Mucosa of gallbladder (tissue), 1 donor: ENCODE measurements at regions not wholly inside any gene's neighbourhood (a gene's known extent, or its start where the extent isn't known, plus 50 kb on each side); places are given as distances from the start of the nearest gene placed in this dataset.
"Not testable (repeated sequence)": the region's sequence is repeated elsewhere in the genome, so short reads cannot be mapped to it uniquely, and the experiment has no call there.

ENCODE experiments used
- DNase-seq: peaks from one replicate; pipeline ENCODE4 v3.0.0-alpha.2; 2020; ENCODE audit warnings: low spot score
- donor health status: DM: no; HTN: no; CAD: no.

- DNase-seq = no peak
Observed at GRCh38 chr9:109974918-109975276, 194.9 kb downstream of the PALM2AKAP2 start.

DNA sequence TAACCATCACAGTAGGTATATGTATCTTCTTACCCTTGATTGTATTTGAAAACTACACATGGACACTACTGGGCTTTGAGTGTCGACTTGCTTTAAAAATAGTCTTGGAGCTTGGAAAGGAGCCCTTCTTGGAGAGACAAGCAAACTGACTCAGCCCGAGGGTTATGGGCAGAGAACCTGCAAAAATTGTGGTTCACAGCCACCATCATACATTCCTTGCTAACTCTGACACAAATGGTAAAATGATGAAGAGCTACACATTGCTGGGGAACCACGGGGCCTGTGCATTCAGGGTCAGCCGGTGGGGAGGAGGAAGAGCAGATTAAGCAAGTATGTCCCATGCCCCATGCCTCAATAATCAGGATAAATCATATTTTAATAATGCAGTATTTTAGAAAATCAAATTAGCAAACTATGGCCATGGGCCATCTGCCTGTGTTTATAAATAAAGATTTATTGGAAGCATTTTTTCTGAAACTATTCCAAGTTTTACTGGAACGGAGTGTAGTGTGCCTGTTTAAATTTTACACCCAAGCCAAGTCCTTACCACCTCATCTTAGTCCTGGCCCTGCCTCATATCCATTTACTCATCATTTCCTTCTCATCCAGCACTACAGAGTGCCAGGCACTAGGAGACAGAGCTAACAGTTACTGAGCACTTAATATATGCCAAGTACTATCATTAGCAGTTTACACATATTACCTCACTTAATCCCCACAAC, 195.7 kb downstream of the PALM2AKAP2 start:
- no peak for DNase-seq

DNA sequence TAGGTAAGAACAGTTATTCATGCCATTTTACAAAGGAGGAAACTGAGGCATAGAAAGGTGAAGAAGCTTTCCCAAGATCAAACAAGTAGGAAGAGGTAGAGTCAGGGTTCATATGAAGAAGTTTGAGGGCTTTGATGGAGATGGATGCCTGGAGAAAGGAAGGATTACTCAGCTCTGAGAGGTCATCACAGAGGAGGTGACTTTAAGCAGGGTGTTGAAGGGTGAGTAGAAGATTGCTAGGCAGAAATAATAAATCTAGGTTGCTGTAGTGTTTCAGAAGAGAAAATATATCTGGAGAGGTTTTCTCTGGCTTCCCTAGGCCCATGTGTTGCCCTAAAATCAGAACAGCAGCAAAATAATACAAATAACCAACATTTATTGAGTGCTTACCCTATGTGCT, 196.3 kb downstream of the PALM2AKAP2 start:
- DNase-seq = no peak

GRCh38 chr9:109977521-109977920, 197.5 kb downstream of the PALM2AKAP2 start:
- DNase-seq = no peak

- no peak for DNase-seq
Observed at GRCh38 chr9:109981091-109981490, 201.1 kb downstream of the PALM2AKAP2 start.

DNA sequence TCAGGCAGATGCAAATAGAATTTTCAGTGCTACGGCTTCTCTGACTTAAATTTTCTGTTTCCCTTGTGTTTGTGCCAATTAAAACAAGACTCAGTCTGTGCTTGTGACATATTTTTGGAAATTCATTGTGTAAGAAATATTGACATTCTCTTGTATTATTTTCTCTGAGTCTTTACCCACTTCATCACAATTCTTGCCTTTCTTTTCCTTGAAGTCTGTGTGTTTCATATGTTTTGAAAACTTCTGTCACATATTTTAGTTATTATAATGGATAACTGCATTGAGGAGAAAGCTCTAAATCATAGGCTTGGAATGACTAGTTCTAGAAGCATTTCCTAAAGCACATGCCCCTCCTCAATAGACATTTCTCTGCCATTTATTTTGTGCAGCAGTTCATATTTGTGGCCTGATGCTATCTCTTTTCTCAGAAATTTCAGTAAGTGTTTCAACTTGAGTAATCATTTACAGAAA, 206.6 kb downstream of the PALM2AKAP2 start:
- no peak for DNase-seq

- no peak for DNase-seq
Observed at GRCh38 chr9:109989296-109989695, 209.3 kb downstream of the PALM2AKAP2 start.

GRCh38 chr9:109990541-109990940, 210.5 kb downstream of the PALM2AKAP2 start:
- no peak for DNase-seq

DNA sequence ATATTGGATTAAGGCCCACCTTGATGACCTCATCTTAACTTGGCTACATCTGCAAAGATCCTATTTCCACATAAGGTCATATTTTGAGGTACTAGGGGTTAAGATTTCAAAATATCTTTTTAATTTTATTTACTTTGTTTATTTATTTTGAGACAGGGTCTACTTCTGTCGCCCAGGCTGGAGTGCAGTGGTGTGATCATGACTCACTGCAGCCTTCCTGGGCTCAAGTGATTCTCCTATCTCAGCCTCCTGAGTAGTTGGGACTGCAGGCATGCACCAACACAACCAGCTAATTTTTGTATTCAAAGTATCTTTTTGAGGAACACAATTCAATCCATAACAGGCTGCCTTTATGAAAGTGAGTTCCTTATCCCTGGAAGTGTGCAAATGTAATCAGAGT, 212.3 kb downstream of the PALM2AKAP2 start:
- DNase-seq = no peak

- DNase-seq = no peak
Observed at GRCh38 chr9:109993250-109993978, 213.4 kb downstream of the PALM2AKAP2 start.

GRCh38 chr9:109994141-109994540, 213.8 kb downstream of the C9orf152 start:
- DNase-seq = no peak

GRCh38 chr9:109996936-109997580, 210.9 kb downstream of the C9orf152 start:
- no peak for DNase-seq

GRCh38 chr9:109997682-109998081, 210.3 kb downstream of the C9orf152 start:
- no peak for DNase-seq

DNA sequence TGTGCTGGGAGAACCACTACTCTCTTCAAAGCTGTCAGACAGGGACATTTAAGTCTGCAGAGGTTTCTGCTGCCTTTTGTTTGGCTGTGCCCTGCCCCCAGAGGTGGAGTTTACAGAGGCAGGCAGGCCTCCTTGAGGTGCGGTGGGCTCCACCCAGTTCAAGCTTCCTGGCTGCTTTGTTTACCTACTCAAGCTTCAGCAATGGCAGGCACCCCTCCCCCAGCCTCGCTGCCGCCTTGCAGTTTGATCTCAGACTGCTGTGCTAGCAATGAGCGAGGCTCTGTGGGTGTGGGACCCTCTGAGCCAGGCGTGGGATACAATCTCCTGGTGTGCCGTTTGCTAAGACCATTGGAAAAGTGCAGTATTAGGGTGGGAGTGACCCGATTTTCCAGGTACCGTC, 202.4 kb downstream of the C9orf152 start:
- not testable (repeated sequence) for DNase-seq

- DNase-seq = no peak
Observed at GRCh38 chr9:110006657-110007056, 201.3 kb downstream of the C9orf152 start.

DNA sequence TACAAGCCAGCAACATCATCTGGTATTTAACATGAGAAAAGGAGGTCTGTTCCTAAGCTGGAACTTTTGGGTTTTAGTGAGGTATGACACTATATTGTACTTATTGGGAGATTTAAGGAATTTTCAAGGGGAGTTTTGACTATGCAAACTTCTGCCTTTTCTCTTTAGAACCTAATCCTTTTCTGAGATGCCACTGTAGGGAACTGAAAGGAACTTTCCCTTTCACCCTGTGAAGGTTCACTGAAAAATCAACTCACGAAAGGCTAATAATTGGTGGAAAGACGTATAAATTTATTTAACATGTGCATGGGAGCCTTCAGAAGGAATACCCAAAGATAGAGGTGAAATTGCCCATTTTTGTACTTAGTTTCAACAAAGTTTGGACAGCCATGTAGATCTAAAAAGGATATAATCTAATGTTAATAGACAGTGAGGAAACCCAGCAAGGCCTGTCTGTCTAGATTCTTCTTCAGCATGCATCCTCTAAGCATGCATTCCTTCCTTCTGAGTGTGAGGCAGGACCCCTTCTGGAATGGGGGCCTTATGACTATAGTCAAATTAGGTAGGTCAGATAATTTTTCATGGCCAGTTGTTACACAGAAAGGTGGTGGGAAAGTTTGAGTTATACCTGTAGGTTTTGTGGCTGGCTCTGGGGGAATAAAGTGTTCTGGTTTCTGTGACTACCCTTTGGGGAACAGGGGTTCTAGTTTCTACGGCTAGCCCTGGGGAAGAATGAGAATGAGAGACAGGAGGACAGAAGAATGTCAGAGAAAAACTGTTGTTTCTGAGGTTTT, 200.3 kb downstream of the C9orf152 start:
- no peak for DNase-seq

DNA sequence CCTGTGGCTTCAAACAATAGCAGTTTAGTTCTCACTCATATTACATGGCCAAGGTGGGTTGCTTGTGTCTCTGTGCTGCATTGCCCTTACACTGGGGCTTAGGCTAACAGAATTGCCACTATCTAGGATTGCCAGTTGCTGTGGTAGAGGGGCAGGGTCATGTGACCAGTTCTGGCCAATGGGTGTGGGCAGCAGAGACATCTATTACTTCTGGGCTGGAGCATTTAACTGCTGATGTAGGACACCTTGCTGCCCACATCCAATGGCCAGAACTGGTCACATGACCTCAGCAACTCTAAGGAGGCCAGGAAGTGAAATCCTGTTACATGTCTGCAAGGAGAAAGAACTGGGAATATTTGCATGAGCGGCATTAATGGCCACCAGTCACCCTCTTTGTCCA, 199.3 kb downstream of the C9orf152 start:
- DNase-seq = no peak

DNA sequence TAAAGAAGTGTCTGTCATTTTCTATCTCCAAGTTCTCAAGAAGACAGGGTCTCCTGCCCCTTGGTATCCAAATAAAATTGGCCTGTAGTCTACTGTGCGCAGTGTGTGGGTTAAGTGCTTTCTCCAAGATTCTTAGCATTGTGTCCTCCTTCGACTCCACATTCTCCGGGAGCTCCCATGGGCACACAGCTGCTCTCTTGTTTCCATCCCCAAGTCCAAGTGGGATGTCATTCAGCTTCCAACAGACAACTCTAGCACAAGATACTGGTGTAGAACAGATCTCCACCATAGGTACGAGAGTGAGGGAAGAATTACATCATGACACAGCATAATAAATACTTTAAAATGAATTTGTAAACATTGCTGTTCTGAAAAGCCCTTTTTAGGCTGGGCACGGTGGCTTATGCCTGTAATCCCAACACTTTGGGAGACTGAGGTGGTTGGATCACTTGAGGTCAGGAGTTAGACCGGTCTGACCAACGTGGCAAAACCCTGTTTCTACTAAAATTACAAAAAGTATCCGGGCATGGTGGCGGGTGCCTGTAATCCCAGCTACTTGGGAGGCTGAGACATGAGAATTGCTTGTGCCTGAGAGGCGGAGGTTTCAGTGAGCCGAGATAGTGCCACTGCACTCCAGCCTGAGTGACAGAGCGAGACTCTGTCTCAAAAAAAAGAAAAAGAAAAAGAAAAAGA, 196.2 kb downstream of the C9orf152 start:
- DNase-seq = no peak

DNA sequence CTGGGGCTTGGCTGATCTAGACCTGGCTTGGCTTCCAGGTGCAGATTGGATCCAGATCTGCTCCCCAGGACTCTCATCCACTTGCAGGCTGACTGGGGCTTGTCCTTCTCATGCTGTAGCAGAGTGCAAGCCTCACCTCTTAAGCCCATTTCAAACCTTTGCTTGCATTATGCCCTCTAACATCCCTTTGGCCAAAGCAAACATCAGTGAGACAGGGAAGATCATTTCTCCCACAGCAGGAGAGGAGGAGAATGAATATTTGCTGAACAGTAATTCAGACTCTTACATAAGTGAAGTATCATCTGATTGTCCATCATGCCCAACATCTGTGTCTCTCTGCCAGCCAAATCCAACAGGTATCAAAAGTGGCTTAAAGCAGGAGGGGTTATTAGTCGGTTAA, 194.9 kb downstream of the C9orf152 start:
- no peak for DNase-seq

GRCh38 chr9:110015759-110016158, 192.2 kb downstream of the C9orf152 start:
- DNase-seq = no peak

DNA sequence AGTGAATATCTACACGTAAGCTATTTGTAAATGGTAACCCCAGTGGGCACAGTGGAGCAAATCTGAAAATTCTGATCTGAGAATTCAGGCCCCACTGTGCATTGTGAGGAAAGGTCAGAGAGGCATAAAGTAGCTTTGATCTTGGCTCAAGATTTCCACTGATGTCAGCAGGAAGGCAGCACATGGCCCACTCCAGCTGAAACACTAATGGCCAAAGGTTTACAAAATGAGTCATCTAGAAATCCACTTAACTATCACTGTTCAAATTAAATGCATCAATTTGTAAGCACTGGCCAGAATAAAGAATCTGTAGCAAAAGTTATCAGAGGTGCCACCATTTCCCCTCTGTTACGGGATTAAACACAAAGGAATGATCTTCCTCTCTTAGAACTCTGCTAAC, 191.6 kb downstream of the C9orf152 start:
- DNase-seq = no peak
